MM.1S (cell line): ENCODE measurements at regions not wholly inside any gene's neighbourhood (a gene's known extent, or its start where the extent isn't known, plus 50 kb on each side); places are given as distances from the start of the nearest gene placed in this dataset.

Experiments used
- DNase-seq: peaks from one replicate; pipeline ENCODE4 v3.0.0-alpha.2; 2015
- H2AFZ ChIP-seq: fragments of 300-600 bp; sonication (generic); 2 replicates; pipeline ENCODE4 v1.6.0; 2016; ENCODE audit warnings: antibody characterized with exemption, low read length
- H3F3A ChIP-seq: fragments of 300-600 bp; sonication (generic); 2 replicates; pipeline ENCODE4 v1.6.1; 2016; ENCODE audit warnings: mild to moderate bottlenecking, antibody characterized with exemption, low read length, moderate library complexity, mixed read lengths; ENCODE audit not compliant: insufficient read depth
- H3K27ac ChIP-seq: fragments of 300-600 bp; sonication (generic); 2 replicates; pipeline ENCODE4 v1.5.1; 2016; ENCODE audit warnings: mild to moderate bottlenecking, low read length
- H3K27me3 ChIP-seq: fragments of 300-600 bp; sonication (generic); replicated peaks from 2 replicates; pipeline ENCODE4 v1.6.0; 2016; ENCODE audit warnings: low read length; ENCODE audit not compliant: insufficient read depth
- H3K36me3 ChIP-seq: fragments of 300-600 bp; sonication (generic); replicated peaks from 2 replicates; pipeline ENCODE4 v1.6.1; 2016; ENCODE audit warnings: mild to moderate bottlenecking, low read length, mixed read lengths; ENCODE audit not compliant: insufficient read depth
- H3K4me1 ChIP-seq: fragments of 300-600 bp; sonication (generic); 2 replicates; pipeline ENCODE4 v1.6.1; 2016; ENCODE audit warnings: low read length, mixed read lengths
- H3K4me2 ChIP-seq: fragments of 300-600 bp; sonication (generic); 2 replicates; pipeline ENCODE4 v1.6.0; 2016; ENCODE audit warnings: low read depth, low read length
- H3K4me3 ChIP-seq: fragments of 300-600 bp; sonication (generic); 2 replicates; pipeline ENCODE4 v1.5.1; 2016; ENCODE audit warnings: low read length, mixed read lengths
- H3K79me2 ChIP-seq: fragments of 300-600 bp; sonication (generic); 2 replicates; pipeline ENCODE4 v1.6.1; 2016; ENCODE audit warnings: mixed run types, low read length, mixed read lengths
- H3K9ac ChIP-seq: fragments of 300-600 bp; sonication (generic); 2 replicates; pipeline ENCODE4 v1.6.1; 2016; ENCODE audit warnings: low read length, mixed read lengths
- H3K9me2 ChIP-seq: fragments of 300-600 bp; sonication (generic); replicated peaks from 2 replicates; pipeline ENCODE4 v1.6.1; 2016; ENCODE audit warnings: mild to moderate bottlenecking, low read length, mixed read lengths; ENCODE audit not compliant: insufficient read depth
- H3K9me3 ChIP-seq: fragments of 300-600 bp; sonication (generic); replicated peaks from 2 replicates; pipeline ENCODE4 v1.6.1; 2016; ENCODE audit warnings: mild to moderate bottlenecking, low read length, mixed read lengths; ENCODE audit not compliant: insufficient read depth
- H4K20me1 ChIP-seq: fragments of 300-600 bp; sonication (generic); 2 replicates; pipeline ENCODE4 v1.6.1; 2016; ENCODE audit warnings: mild to moderate bottlenecking, low read length, moderate library complexity, mixed read lengths; ENCODE audit not compliant: insufficient read depth
- EZH2 ChIP-seq: fragments of 300-600 bp; sonication (generic); optimal IDR thresholded peaks from 2 replicates; pipeline ENCODE3; 2017; ENCODE audit warnings: low read depth, mild to moderate bottlenecking, antibody characterized with exemption, low read length, mixed read lengths
- EZH2phosphoT487 ChIP-seq: fragments of 300-600 bp; sonication (generic); IDR thresholded peaks from 2 replicates; pipeline ENCODE4 v1.6.1; 2018; ENCODE audit warnings: antibody characterized with exemption, low read length
- TF ChIP-seq, protein P1 (sequence below): fragments of 300-600 bp; sonication (generic); IDR thresholded peaks from 2 replicates; pipeline ENCODE4 v1.5.1; 2016; ENCODE audit warnings: antibody characterized with exemption, low read length, mixed read lengths

DNA sequence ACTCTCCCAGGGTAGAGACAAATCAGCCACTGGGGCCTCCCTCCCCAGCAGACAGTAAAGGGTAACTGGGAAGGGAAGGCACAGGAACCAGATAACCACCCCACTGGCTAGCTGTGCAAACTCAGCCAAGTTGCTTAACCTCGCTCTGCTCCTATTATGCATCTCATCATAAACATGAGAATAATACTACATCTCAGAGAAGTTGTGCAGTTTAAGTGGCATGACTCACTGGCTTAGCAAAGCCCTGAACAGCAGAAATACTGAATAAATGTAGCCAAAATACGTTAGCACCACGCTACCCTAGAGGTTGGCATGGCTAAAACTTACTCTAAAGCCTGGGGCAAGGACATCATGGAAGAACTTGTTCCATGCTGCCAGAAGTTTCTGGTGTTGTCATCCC, 128.1 kb upstream of the ANK3 start:
- Histone ChIP-seq H3K4me3 (no peak overlapping the region), H2AFZ (no peak overlapping the region), H3K9me3 (no peaks in the 10 kb centered on the region), H3F3A (peaks cover 7% of the 10 kb centered on the region; the same call in 1 of the 2 replicates), H4K20me1 (no peaks in the 10 kb centered on the region), H3K4me2 (no peak overlapping the region), H3K79me2 (no peaks in the 10 kb centered on the region), H3K9me2 (no peaks in the 10 kb centered on the region), H3K27ac (no peak overlapping the region), H3K4me1 (peaks cover 33% of the 10 kb centered on the region), H3K9ac (no peak overlapping the region), H3K36me3 (no peaks in the 10 kb centered on the region), H3K27me3 (no peaks in the 10 kb centered on the region)
- DNase-seq = no peak
- TF ChIP-seq EZH2phosphoT487 (no peak), EZH2 (no peak)
- TF ChIP-seq, protein P1, sequence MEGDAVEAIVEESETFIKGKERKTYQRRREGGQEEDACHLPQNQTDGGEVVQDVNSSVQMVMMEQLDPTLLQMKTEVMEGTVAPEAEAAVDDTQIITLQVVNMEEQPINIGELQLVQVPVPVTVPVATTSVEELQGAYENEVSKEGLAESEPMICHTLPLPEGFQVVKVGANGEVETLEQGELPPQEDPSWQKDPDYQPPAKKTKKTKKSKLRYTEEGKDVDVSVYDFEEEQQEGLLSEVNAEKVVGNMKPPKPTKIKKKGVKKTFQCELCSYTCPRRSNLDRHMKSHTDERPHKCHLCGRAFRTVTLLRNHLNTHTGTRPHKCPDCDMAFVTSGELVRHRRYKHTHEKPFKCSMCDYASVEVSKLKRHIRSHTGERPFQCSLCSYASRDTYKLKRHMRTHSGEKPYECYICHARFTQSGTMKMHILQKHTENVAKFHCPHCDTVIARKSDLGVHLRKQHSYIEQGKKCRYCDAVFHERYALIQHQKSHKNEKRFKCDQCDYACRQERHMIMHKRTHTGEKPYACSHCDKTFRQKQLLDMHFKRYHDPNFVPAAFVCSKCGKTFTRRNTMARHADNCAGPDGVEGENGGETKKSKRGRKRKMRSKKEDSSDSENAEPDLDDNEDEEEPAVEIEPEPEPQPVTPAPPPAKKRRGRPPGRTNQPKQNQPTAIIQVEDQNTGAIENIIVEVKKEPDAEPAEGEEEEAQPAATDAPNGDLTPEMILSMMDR = no peak

DNA sequence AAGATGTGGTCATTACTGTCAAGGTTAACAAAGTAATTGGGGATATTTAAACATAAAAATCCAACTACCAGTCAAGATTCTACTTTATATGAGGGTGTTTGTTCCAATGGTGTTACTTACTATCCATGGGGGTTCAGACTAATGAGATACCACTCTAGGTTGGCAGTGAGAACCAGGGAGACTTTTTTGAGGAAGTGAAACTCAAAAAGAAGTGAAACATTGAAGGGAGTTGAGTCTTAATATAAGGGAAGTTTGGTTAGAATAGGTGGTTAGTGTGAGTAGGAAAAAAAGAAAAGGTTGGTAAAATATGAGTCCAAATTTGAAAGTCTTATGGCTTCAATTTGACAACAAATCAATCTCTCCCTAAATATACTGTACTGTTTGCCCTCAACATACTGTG, 123.6 kb upstream of the ANK3 start:
- Histone ChIP-seq H3F3A (no peaks in the 10 kb centered on the region), H4K20me1 (no peaks in the 10 kb centered on the region), H3K79me2 (no peaks in the 10 kb centered on the region), H3K4me3 (no peak overlapping the region), H3K27ac (no peak overlapping the region), H3K4me1 (peaks cover 21% of the 10 kb centered on the region), H3K4me2 (no peak overlapping the region), H2AFZ (no peak overlapping the region), H3K27me3 (no peaks in the 10 kb centered on the region), H3K9me3 (no peaks in the 10 kb centered on the region), H3K9me2 (no peaks in the 10 kb centered on the region), H3K9ac (no peak overlapping the region), H3K36me3 (no peaks in the 10 kb centered on the region)
- TF ChIP-seq EZH2phosphoT487 = no peak
- TF ChIP-seq, protein P1 = no peak
- no peak for TF ChIP-seq EZH2
- DNase-seq = peak; percentile 34

- Histone ChIP-seq H3K4me3 (no peak overlapping the region), H3K79me2 (no peaks in the 10 kb centered on the region), H3K27ac (no peak overlapping the region), H3K9ac (no peak overlapping the region), H3K9me2 (no peaks in the 10 kb centered on the region), H3K36me3 (no peaks in the 10 kb centered on the region), H3K9me3 (no peaks in the 10 kb centered on the region), H3K4me2 (peak overlapping the region; percentile 7; the same call in 1 of the 2 replicates), H3K27me3 (no peaks in the 10 kb centered on the region), H2AFZ (no peak overlapping the region), H4K20me1 (no peaks in the 10 kb centered on the region), H3F3A (no peaks in the 10 kb centered on the region), H3K4me1 (peaks cover 21% of the 10 kb centered on the region)
- DNase-seq = no peak
- TF ChIP-seq EZH2phosphoT487 = no peak
- no peak for TF ChIP-seq EZH2
- TF ChIP-seq, protein P1 = no peak
Measured at GRCh38 chr10:60511477-60512229, 122.0 kb upstream of the ANK3 start.
